GM12878 (cell line): ENCODE measurements at regions not wholly inside any gene's neighbourhood (a gene's known extent, or its start where the extent isn't known, plus 50 kb on each side); places are given as distances from the start of the nearest gene placed in this dataset.

Experiments used
- CTCF ChIP-seq, 3 experiments: IDR thresholded peaks in 2 of 3; conservative IDR thresholded peaks in 1 of 3; 2 replicates each; pipeline ENCODE4 v1.5.1; 2011; ENCODE audit warnings: low read depth in 3 of 3, low read length in 3 of 3, mild to moderate bottlenecking in 3 of 3, control low read depth in 2 of 3, moderate library complexity in 2 of 3, inconsistent platforms in 1 of 3, mixed read lengths in 1 of 3; ENCODE audit not compliant: control insufficient read depth in 2 of 3, insufficient read depth in 1 of 3; ENCODE audit errors: extremely low read depth in 1 of 3
- EED ChIP-seq: sonication (generic); IDR thresholded peaks from 2 replicates; pipeline ENCODE4 v1.6.1; 2016; ENCODE audit warnings: antibody characterized with exemption, low read depth
- FOS ChIP-seq: IDR thresholded peaks from 3 replicates; pipeline ENCODE4 v1.6.1; 2011; ENCODE audit warnings: borderline replicate concordance; ENCODE audit not compliant: insufficient read length; ENCODE audit errors: extremely low read depth
- KDM1A ChIP-seq: fragments of 200-600 bp; sonication (generic); IDR thresholded peaks from 2 replicates; pipeline ENCODE4 v1.6.1; 2016; ENCODE audit warnings: borderline replicate concordance
- MEF2A ChIP-seq: IDR thresholded peaks from 2 replicates; pipeline ENCODE4 v1.6.1; 2011; ENCODE audit warnings: low read depth, mild to moderate bottlenecking, low read length, moderate library complexity; ENCODE audit not compliant: insufficient read depth
- NFYB ChIP-seq: IDR thresholded peaks from 2 replicates; pipeline ENCODE4 v1.6.1; 2011; ENCODE audit warnings: low read depth, mild to moderate bottlenecking, low read length, improper control_type of control experiment, moderate library complexity; ENCODE audit not compliant: insufficient read depth
- RAD21 ChIP-seq: IDR thresholded peaks from 2 replicates; pipeline ENCODE4 v1.6.1; 2011; ENCODE audit warnings: mild to moderate bottlenecking, low read depth, low read length, moderate library complexity; ENCODE audit not compliant: insufficient read depth
- SIX5 ChIP-seq: IDR thresholded peaks from 2 replicates; pipeline ENCODE4 v1.6.1; 2011; ENCODE audit warnings: mild to moderate bottlenecking, low read depth, low read length, moderate library complexity; ENCODE audit not compliant: severe bottlenecking
- TCF7 ChIP-seq: IDR thresholded peaks from 2 replicates; pipeline ENCODE4 v1.6.1; 2014; ENCODE audit warnings: antibody characterized with exemption, borderline replicate concordance
- ZNF217 ChIP-seq: fragments of 450-650 bp; IDR thresholded peaks from 2 replicates; pipeline ENCODE4 v1.6.1; 2017; ENCODE audit warnings: antibody characterized with exemption, mild to moderate bottlenecking
- ZNF274 ChIP-seq: IDR thresholded peaks from one replicate; pipeline ENCODE4 v1.8.0; 2011; ENCODE audit not compliant: insufficient read length, insufficient read depth
- TF ChIP-seq, protein P1 (sequence below): fragments of 450-650 bp; IDR thresholded peaks from 2 replicates; pipeline ENCODE4 v1.6.1; 2017; ENCODE audit warnings: mild to moderate bottlenecking, moderate library complexity

GRCh38 chr12:115075552-115076170, 391.7 kb upstream of the TBX3 start:
- TF ChIP-seq ZNF217 (no peak), CTCF (IDR thresholded peaks at IDR 0.05 in 2 of 3, conservative IDR thresholded peaks at IDR 0.05 in 1 of 3; ENCODE audit: control insufficient read depth in 2 of 3, extremely low read depth in 1 of 3, insufficient read depth in 1 of 3, low read depth in 3 of 3, low read length in 3 of 3) (no peak), MEF2A (no peak), ZNF274 (no peak), KDM1A (no peak), SIX5 (no peak), NFYB (no peak), FOS (no peak), TCF7 (no peak), RAD21 (no peak), EED (no peak)
- TF ChIP-seq, protein P1, sequence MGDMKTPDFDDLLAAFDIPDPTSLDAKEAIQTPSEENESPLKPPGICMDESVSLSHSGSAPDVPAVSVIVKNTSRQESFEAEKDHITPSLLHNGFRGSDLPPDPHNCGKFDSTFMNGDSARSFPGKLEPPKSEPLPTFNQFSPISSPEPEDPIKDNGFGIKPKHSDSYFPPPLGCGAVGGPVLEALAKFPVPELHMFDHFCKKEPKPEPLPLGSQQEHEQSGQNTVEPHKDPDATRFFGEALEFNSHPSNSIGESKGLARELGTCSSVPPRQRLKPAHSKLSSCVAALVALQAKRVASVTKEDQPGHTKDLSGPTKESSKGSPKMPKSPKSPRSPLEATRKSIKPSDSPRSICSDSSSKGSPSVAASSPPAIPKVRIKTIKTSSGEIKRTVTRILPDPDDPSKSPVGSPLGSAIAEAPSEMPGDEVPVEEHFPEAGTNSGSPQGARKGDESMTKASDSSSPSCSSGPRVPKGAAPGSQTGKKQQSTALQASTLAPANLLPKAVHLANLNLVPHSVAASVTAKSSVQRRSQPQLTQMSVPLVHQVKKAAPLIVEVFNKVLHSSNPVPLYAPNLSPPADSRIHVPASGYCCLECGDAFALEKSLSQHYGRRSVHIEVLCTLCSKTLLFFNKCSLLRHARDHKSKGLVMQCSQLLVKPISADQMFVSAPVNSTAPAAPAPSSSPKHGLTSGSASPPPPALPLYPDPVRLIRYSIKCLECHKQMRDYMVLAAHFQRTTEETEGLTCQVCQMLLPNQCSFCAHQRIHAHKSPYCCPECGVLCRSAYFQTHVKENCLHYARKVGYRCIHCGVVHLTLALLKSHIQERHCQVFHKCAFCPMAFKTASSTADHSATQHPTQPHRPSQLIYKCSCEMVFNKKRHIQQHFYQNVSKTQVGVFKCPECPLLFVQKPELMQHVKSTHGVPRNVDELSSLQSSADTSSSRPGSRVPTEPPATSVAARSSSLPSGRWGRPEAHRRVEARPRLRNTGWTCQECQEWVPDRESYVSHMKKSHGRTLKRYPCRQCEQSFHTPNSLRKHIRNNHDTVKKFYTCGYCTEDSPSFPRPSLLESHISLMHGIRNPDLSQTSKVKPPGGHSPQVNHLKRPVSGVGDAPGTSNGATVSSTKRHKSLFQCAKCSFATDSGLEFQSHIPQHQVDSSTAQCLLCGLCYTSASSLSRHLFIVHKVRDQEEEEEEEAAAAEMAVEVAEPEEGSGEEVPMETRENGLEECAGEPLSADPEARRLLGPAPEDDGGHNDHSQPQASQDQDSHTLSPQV, result no peak
